ENCODE measurements at regions not wholly inside any gene's neighbourhood (a gene's known extent, or its start where the extent isn't known, plus 50 kb on each side); places are given as distances from the start of the nearest gene placed in this dataset.

DNA sequence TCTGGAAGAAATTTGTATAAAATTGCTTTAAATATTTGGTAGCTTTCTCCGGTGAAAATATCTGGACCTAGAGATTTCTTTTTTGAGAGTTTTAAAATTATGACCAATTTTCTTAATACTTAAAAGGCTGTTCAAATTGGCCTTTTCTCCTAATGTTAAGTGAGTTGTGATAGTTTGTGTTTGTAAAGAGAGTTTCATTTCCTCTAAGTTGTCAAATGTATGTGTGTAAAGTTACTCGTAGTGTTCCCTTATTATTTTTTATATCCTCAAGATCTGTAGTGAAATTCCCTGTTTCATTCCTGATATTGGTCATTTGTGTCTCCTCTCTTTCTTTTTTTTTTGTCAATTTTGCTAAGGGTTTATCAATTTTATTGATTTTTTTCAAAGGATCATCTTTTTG, 92.6 kb upstream of the CTNNB1 start:
- TF ChIP-seq, protein P1, sequence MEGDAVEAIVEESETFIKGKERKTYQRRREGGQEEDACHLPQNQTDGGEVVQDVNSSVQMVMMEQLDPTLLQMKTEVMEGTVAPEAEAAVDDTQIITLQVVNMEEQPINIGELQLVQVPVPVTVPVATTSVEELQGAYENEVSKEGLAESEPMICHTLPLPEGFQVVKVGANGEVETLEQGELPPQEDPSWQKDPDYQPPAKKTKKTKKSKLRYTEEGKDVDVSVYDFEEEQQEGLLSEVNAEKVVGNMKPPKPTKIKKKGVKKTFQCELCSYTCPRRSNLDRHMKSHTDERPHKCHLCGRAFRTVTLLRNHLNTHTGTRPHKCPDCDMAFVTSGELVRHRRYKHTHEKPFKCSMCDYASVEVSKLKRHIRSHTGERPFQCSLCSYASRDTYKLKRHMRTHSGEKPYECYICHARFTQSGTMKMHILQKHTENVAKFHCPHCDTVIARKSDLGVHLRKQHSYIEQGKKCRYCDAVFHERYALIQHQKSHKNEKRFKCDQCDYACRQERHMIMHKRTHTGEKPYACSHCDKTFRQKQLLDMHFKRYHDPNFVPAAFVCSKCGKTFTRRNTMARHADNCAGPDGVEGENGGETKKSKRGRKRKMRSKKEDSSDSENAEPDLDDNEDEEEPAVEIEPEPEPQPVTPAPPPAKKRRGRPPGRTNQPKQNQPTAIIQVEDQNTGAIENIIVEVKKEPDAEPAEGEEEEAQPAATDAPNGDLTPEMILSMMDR (IDR thresholded peaks at IDR 0.05) = no peak
- H3K36me3 ChIP-seq = no peaks in the 10 kb centered on the region

DNA sequence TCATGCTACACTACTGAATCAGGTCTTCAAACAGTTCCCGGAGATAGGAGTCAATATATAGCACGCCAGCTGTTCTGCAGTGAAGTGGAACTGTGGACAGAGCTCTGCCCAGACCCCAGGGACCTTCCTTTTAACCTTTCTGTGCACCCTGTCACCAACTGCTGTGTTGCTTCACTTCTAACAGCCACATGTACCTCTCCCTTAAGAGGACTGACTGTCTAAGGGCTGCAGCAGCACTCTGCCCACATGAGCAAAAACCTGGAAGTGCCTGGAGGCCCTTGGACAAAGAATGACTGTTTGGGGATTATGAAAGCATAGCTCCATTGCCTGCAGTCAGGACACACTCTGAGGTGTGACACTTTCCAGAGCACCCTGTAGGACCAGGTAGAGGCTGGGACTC, 88.3 kb upstream of the CTNNB1 start:
- Histone ChIP-seq H3K36me3 (no peaks in the 10 kb centered on the region), H3K4me1 (no peaks in the 10 kb centered on the region), H3K27me3 (no peaks in the 10 kb centered on the region), H3K9me3 (no peaks in the 10 kb centered on the region), H3K27ac (no peak overlapping the region), H3K4me3 (no peak overlapping the region)
- no peak for DNase-seq (ENCODE audit: low spot score)
- TF ChIP-seq, protein P1 (IDR thresholded peaks at IDR 0.05) = no peak

More for the DNA sequence above, 92.6 kb upstream of the CTNNB1 start:
- Histone ChIP-seq H3K27me3 (no peaks in the 10 kb centered on the region), H3K27ac (no peak overlapping the region), H3K4me3 (no peak overlapping the region), H3K4me1 (peaks cover 0 to 14% of the 10 kb centered on the region in 2 donors), H3K9me3 (no peaks in the 10 kb centered on the region)
- DNase-seq (ENCODE audit: low spot score) = no peak

GRCh38 chr3:41112466-41112865, 86.8 kb upstream of the CTNNB1 start:
- TF ChIP-seq, protein P1 (IDR thresholded peaks at IDR 0.05) = no peak
- Histone ChIP-seq H3K27me3 (no peaks in the 10 kb centered on the region), H3K4me3 (no peak overlapping the region), H3K36me3 (no peaks in the 10 kb centered on the region), H3K27ac (no peak overlapping the region), H3K4me1 (peaks cover 0 to 6% of the 10 kb centered on the region in 2 donors), H3K9me3 (no peaks in the 10 kb centered on the region)
- DNase-seq (ENCODE audit: low spot score) = no peak

DNA sequence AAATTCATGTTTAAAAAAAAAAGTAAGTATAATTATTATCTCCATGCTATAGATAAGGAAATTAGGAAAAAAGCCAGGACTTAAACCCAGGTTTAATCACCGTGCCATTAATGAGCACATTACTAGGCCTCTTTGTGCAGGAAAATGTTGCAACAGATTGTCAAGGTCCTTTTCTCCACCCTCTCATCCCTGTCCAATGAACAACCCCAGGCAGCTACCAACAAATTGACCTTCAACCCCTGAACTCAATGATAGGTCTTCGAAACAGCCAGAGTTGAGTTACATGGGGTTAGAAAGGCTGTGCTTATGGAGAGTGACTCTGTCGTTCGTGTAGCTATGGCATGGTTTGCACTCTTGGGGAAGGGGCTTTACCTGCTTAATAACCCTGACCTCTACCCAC, 84.2 kb upstream of the CTNNB1 start:
- Histone ChIP-seq H3K4me1 (peaks cover 0 to 21% of the 10 kb centered on the region in 2 donors), H3K9me3 (no peaks in the 10 kb centered on the region), H3K27me3 (no peaks in the 10 kb centered on the region), H3K36me3 (no peaks in the 10 kb centered on the region), H3K27ac (no peak overlapping the region), H3K4me3 (no peak overlapping the region)
- TF ChIP-seq, protein P1 (IDR thresholded peaks at IDR 0.05) = no peak
- no peak for DNase-seq (ENCODE audit: low spot score)

DNA sequence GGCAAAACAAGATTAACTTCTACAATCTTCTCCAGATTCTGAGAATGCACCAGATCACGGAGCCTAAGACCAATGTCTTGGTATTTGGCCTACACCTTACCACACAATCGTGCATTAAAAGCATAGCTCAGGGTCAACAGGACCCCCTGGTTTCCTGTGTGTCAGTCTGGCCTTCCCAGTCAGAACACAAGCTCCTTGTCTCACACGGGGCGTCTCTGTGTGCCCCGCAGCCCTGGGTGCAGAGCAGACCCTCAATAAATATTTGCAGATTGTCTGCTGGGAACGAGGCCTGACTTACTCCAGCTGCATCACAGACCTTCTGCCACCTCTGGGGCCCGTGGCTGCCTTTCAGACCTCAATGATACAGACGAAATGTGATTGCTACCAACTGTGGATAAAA, 82.5 kb upstream of the CTNNB1 start:
- Histone ChIP-seq H3K4me3 (no peak overlapping the region), H3K27me3 (no peaks in the 10 kb centered on the region), H3K9me3 (no peaks in the 10 kb centered on the region), H3K36me3 (no peaks in the 10 kb centered on the region), H3K27ac (peak overlapping the region; percentile 19 to 37), H3K4me1 (peaks cover 0 to 29% of the 10 kb centered on the region in 2 donors)
- TF ChIP-seq, protein P1 (IDR thresholded peaks at IDR 0.05) = no peak
- DNase-seq (ENCODE audit: low spot score) = no peak

- DNase-seq (ENCODE audit: low spot score) = peak; percentile 92
- Histone ChIP-seq H3K27ac (peak overlapping the region; percentile 19 to 37), H3K4me1 (peaks cover 0 to 29% of the 10 kb centered on the region in 2 donors), H3K9me3 (no peaks in the 10 kb centered on the region), H3K4me3 (no peak overlapping the region), H3K27me3 (no peaks in the 10 kb centered on the region), H3K36me3 (no peaks in the 10 kb centered on the region)
- TF ChIP-seq, protein P1 (IDR thresholded peaks at IDR 0.05) = no peak
These were observed 81.9 kb upstream of the CTNNB1 start for GRCh38 chr3:41117398-41117870.

Data from right atrium auricular region (tissue), 2 donors.